ENCODE measurements at regions not wholly inside any gene's neighbourhood (a gene's known extent, or its start where the extent isn't known, plus 50 kb on each side); places are given as distances from the start of the nearest gene placed in this dataset.

GRCh38 chr10:130902929-130903328 lies 408.6 kb downstream of the TCERG1L start:
- DNase-seq (ENCODE audit: low read depth in 1 of 2, low spot score in 1 of 2) (no peak), ATAC-seq (no peak), FAIRE-seq (no peak)
- Histone ChIP-seq H3K27ac (no peak overlapping the region), H3K4me3 (no peak overlapping the region), H3K9me3 (no peaks in the 10 kb centered on the region), H3K4me1 (no peaks in the 10 kb centered on the region), H3K4me2 (no peak overlapping the region)
- POLR2A ChIA-PET = no interaction called here
- CTCF ChIA-PET = no interaction called here
- TF ChIP-seq REST (IDR thresholded peaks at IDR 0.05) = no peak
- no peak for TF ChIP-seq FOXS1 (CRISPR knock-in tag; IDR thresholded peaks at IDR 0.05)
- no peak for TF ChIP-seq POLR2AphosphoS2 (conservative IDR thresholded peaks at IDR 0.05; ENCODE audit: low read length)
- TF ChIP-seq E2F6 (IDR thresholded peaks at IDR 0.05; ENCODE audit: borderline replicate concordance, low read depth) = no peak
- 0% methylated on average over 2 of the region's 2 CpGs for WGBS (ENCODE audit: missing lambda C conversion rate)

GRCh38 chr10:130904676-130905075 lies 406.8 kb downstream of the TCERG1L start:
- DNase-seq (ENCODE audit: low read depth in 1 of 2, low spot score in 1 of 2) (no peak), FAIRE-seq (no peak), ATAC-seq (no peak)
- Histone ChIP-seq H3K27ac (no peak overlapping the region), H3K4me3 (no peak overlapping the region), H3K4me1 (no peaks in the 10 kb centered on the region), H3K9me3 (no peaks in the 10 kb centered on the region), H3K4me2 (no peak overlapping the region)
- TF ChIP-seq ZNF302 (CRISPR knock-in tag; IDR thresholded peaks at IDR 0.05) (no peak), RFX5 (IDR thresholded peaks at IDR 0.05) (no peak), ZFP36 (IDR thresholded peaks at IDR 0.05; ENCODE audit: borderline replicate concordance, partially characterized antibody) (no peak), ZC3H11A (IDR thresholded peaks at IDR 0.05) (no peak), EHMT2 (IDR thresholded peaks at IDR 0.05; ENCODE audit: low read depth) (no peak), SREBF2 (IDR thresholded peaks at IDR 0.05) (no peak), HMGXB4 (CRISPR knock-in tag; IDR thresholded peaks at IDR 0.05; ENCODE audit: borderline replicate concordance) (no peak)
- ChIA-PET POLR2A (no interaction called here), CTCF (interaction anchor here (0.8 kb wide), 1 partner anchor 132 kb away, joined by 3 read pairs; no protein-coding TSS in a partner anchor)
- 0% methylated on average over 3 of the region's 8 CpGs for WGBS (ENCODE audit: missing lambda C conversion rate)

- DNase-seq (ENCODE audit: low read depth in 1 of 2, low spot score in 1 of 2) = no peak
- Histone ChIP-seq H3K27ac (no peak overlapping the region), H3K4me2 (no peak overlapping the region), H3K9me3 (no peaks in the 10 kb centered on the region), H3K4me1 (no peaks in the 10 kb centered on the region), H3K4me3 (no peak overlapping the region)
- POLR2A ChIA-PET = no interaction called here
- ATAC-seq = no peak
- 8% methylated on average over 4 of the region's 8 CpGs for WGBS (ENCODE audit: missing lambda C conversion rate)
- TF ChIP-seq HES2 (IDR thresholded peaks at IDR 0.05) (no peak), HMGXB4 (CRISPR knock-in tag; IDR thresholded peaks at IDR 0.05; ENCODE audit: borderline replicate concordance) (no peak), HOXB13 (CRISPR knock-in tag; IDR thresholded peaks at IDR 0.05; ENCODE audit: low read depth) (no peak), TP53 (CRISPR knock-in tag; IDR thresholded peaks at IDR 0.05) (no peak), RCOR1 (IDR thresholded peaks at IDR 0.05; ENCODE audit: low read depth, low read length) (no peak), USF2 (IDR thresholded peaks at IDR 0.05) (no peak), EP300 (IDR thresholded peaks at IDR 0.05) (no peak), JUNB (IDR thresholded peaks at IDR 0.05) (no peak), REST (IDR thresholded peaks at IDR 0.05) (no peak), KDM1A (IDR thresholded peaks at IDR 0.05; ENCODE audit: low read depth) (no peak), RFX5 (IDR thresholded peaks at IDR 0.05) (no peak), ZC3H11A (IDR thresholded peaks at IDR 0.05) (no peak)
- CTCF ChIA-PET = interaction anchor here (0.8 kb wide), 1 partner anchor 131 kb away, joined by 3 read pairs; no protein-coding TSS in a partner anchor
- FAIRE-seq = no peak
Measured at GRCh38 chr10:130905386-130905785, 406.1 kb downstream of the TCERG1L start.

All from A549 (cell line).